Gastrocnemius medialis (tissue), 4 donors: ENCODE measurements at regions not wholly inside any gene's neighbourhood (a gene's known extent, or its start where the extent isn't known, plus 50 kb on each side); places are given as distances from the start of the nearest gene placed in this dataset.

ENCODE experiments used
- CTCF ChIP-seq, 5 experiments: fragments of 450-650 bp in 3 of 5; fragments of 200-600 bp in 2 of 5; sonication (generic) in 2 of 5; IDR thresholded peaks in 4 of 5; conservative IDR thresholded peaks in 1 of 5; 1 replicate in 4 of 5; 2 replicates in 1 of 5; pipeline ENCODE4 v1.5.1; 2016 to 2019; ENCODE audit warnings: antibody characterized with exemption in 5 of 5, mild to moderate bottlenecking in 3 of 5, moderate library complexity in 3 of 5
- POLR2A ChIP-seq, 2 donors: fragments of 450-650 bp; IDR thresholded peaks; one replicate each; pipeline ENCODE4 v1.6.1; 2017; ENCODE audit warnings: antibody characterized with exemption in 2 of 2, mild to moderate bottlenecking in 2 of 2, moderate library complexity in 2 of 2

GRCh38 chr6:148054219-148054618 is 288.4 kb upstream of the SASH1 start:
- TF ChIP-seq POLR2A (IDR thresholded peaks at IDR 0.05) (no peak), CTCF (IDR thresholded peaks at IDR 0.05 in 4 of 5, conservative IDR thresholded peaks at IDR 0.05 in 1 of 5) (no peak)
